PC-9 (cell line): ENCODE measurements at regions not wholly inside any gene's neighbourhood (a gene's known extent, or its start where the extent isn't known, plus 50 kb on each side); places are given as distances from the start of the nearest gene placed in this dataset.

Experiments used
- EZH2 ChIP-seq: fragments of 200-600 bp; sonication (generic); IDR thresholded peaks from 2 replicates; pipeline ENCODE4 v1.8.0; 2017; ENCODE audit warnings: antibody characterized with exemption, low read depth
- TF ChIP-seq, protein P1 (sequence below): fragments of 200-600 bp; sonication (generic); conservative IDR thresholded peaks from 2 replicates; pipeline ENCODE4 v1.6.1; 2017; ENCODE audit warnings: mixed run types, antibody characterized with exemption, mild to moderate bottlenecking, moderate library complexity

GRCh38 chr12:43291516-43291915 lies 260.5 kb downstream of the ADAMTS20 start:
- TF ChIP-seq, protein P1, sequence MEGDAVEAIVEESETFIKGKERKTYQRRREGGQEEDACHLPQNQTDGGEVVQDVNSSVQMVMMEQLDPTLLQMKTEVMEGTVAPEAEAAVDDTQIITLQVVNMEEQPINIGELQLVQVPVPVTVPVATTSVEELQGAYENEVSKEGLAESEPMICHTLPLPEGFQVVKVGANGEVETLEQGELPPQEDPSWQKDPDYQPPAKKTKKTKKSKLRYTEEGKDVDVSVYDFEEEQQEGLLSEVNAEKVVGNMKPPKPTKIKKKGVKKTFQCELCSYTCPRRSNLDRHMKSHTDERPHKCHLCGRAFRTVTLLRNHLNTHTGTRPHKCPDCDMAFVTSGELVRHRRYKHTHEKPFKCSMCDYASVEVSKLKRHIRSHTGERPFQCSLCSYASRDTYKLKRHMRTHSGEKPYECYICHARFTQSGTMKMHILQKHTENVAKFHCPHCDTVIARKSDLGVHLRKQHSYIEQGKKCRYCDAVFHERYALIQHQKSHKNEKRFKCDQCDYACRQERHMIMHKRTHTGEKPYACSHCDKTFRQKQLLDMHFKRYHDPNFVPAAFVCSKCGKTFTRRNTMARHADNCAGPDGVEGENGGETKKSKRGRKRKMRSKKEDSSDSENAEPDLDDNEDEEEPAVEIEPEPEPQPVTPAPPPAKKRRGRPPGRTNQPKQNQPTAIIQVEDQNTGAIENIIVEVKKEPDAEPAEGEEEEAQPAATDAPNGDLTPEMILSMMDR = no peak
- TF ChIP-seq EZH2 = no peak
